Caco-2 (cell line): ENCODE measurements at regions not wholly inside any gene's neighbourhood (a gene's known extent, or its start where the extent isn't known, plus 50 kb on each side); places are given as distances from the start of the nearest gene placed in this dataset.

ENCODE experiments used
- BruUV-seq: library from RNA; stranded (reverse); fragments of 400-500 nt; replicated peaks from 2 replicates; lab custom pipeline; 2021; lab: Mats Ljungman, UMichigan
- CTCF ChIA-PET: fragments of 300-600 bp; sonication (Branson Sonifier 250); formaldehyde crosslinking; loops from one replicate; lab custom pipeline; 2022; ENCODE audit warnings: antibody characterized with exemption; lab: Charles Lee
- POLR2A ChIA-PET: fragments of 300-600 bp; sonication (Branson Sonifier 250); formaldehyde crosslinking; loops from one replicate; lab custom pipeline; 2022; ENCODE audit warnings: antibody characterized with exemption; lab: Charles Lee
- DNase-seq, 2 experiments: peaks; one replicate each; pipeline versions ENCODE4 v3.0.0 to v3.0.0-alpha.2; 2020 to 2022
- H3K27me3 ChIP-seq: replicated peaks from 2 replicates; pipeline ENCODE4 v1.6.0; 2011; ENCODE audit warnings: low read length; ENCODE audit not compliant: control insufficient read depth, insufficient read depth
- H3K36me3 ChIP-seq: 2 replicates; pipeline ENCODE4 v1.5.1; 2011; ENCODE audit warnings: low read length; ENCODE audit not compliant: control insufficient read depth, insufficient read depth
- H3K4me1 ChIP-seq: fragments of 250-450 bp; sonication (Bioruptor Pico); 2 replicates; pipeline ENCODE4 v1.5.1; 2020; ENCODE audit warnings: mild to moderate bottlenecking
- H3K4me3 ChIP-seq: 2 replicates; pipeline ENCODE4 v1.5.1; 2011; ENCODE audit warnings: low read depth, mild to moderate bottlenecking, control low read depth, low read length
- H3K9me3 ChIP-seq: fragments of 250-450 bp; sonication (Bioruptor Pico); 2 replicates; pipeline ENCODE4 v1.5.1; 2020; ENCODE audit warnings: mild to moderate bottlenecking, moderate library complexity
- H3K27ac Mint-ChIP-seq: one replicate; pipeline ENCODE4 v1.8.0; 2022; ENCODE audit warnings: mixed read lengths; ENCODE audit not compliant: unreplicated experiment
- H3K27me3 Mint-ChIP-seq: one replicate; pipeline ENCODE4 v1.8.0; 2022; ENCODE audit warnings: mixed read lengths; ENCODE audit not compliant: insufficient read depth, unreplicated experiment
- H3K36me3 Mint-ChIP-seq: one replicate; pipeline ENCODE4 v1.8.0; 2022; ENCODE audit warnings: mild to moderate bottlenecking, mixed read lengths; ENCODE audit not compliant: insufficient read depth, unreplicated experiment
- H3K4me1 Mint-ChIP-seq: one replicate; pipeline ENCODE4 v1.8.0; 2022; ENCODE audit warnings: low read depth, mixed read lengths; ENCODE audit not compliant: unreplicated experiment
- H3K4me3 Mint-ChIP-seq: one replicate; pipeline ENCODE4 v1.8.0; 2022; ENCODE audit warnings: mild to moderate bottlenecking, moderate library complexity, mixed read lengths; ENCODE audit not compliant: unreplicated experiment
- H3K9me3 Mint-ChIP-seq: one replicate; pipeline ENCODE4 v1.8.0; 2022; ENCODE audit warnings: mixed read lengths; ENCODE audit not compliant: unreplicated experiment
- intact Hi-C: fragments of 100-400 bp; cut with micrococcal nuclease; formaldehyde crosslinking; loops from one replicate; pipeline ENCODE4 v1.10.0; 2022; ENCODE audit not compliant: unreplicated experiment
- TF ChIP-seq, protein P1 (sequence below), 2 experiments: fragments of 200-600 bp in 1 of 2; IDR thresholded peaks; 1 replicate in 1 of 2; 2 replicates in 1 of 2; pipeline versions ENCODE4 v1.5.1 to v1.8.0; 2011 to 2022; ENCODE audit warnings: antibody characterized with exemption in 1 of 2, control low read depth in 1 of 2, inconsistent platforms in 1 of 2, low read depth in 1 of 2, low read length in 1 of 2, mild to moderate bottlenecking in 1 of 2, moderate library complexity in 1 of 2; ENCODE audit not compliant: insufficient read depth in 1 of 2, severe bottlenecking in 1 of 2, unreplicated experiment in 1 of 2

- Mint-ChIP-seq H3K27me3 (no peaks in the 10 kb centered on the region), H3K9me3 (no peaks in the 10 kb centered on the region), H3K27ac (no peak overlapping the region), H3K4me1 (no peaks in the 10 kb centered on the region), H3K36me3 (no peaks in the 10 kb centered on the region), H3K4me3 (no peak overlapping the region)
- ChIA-PET POLR2A (no interaction called here), CTCF (no interaction called here)
- BruUV-seq = no TSS peak
- Histone ChIP-seq H3K9me3 (no peaks in the 10 kb centered on the region), H3K4me3 (no peak overlapping the region), H3K4me1 (no peaks in the 10 kb centered on the region), H3K36me3 (no peaks in the 10 kb centered on the region), H3K27me3 (no peaks in the 10 kb centered on the region)
- TF ChIP-seq, protein P1, sequence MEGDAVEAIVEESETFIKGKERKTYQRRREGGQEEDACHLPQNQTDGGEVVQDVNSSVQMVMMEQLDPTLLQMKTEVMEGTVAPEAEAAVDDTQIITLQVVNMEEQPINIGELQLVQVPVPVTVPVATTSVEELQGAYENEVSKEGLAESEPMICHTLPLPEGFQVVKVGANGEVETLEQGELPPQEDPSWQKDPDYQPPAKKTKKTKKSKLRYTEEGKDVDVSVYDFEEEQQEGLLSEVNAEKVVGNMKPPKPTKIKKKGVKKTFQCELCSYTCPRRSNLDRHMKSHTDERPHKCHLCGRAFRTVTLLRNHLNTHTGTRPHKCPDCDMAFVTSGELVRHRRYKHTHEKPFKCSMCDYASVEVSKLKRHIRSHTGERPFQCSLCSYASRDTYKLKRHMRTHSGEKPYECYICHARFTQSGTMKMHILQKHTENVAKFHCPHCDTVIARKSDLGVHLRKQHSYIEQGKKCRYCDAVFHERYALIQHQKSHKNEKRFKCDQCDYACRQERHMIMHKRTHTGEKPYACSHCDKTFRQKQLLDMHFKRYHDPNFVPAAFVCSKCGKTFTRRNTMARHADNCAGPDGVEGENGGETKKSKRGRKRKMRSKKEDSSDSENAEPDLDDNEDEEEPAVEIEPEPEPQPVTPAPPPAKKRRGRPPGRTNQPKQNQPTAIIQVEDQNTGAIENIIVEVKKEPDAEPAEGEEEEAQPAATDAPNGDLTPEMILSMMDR (IDR thresholded peaks at IDR 0.05; ENCODE audit: insufficient read depth in 1 of 2, low read depth in 1 of 2, low read length in 1 of 2, severe bottlenecking in 1 of 2, unreplicated experiment in 1 of 2) = no peak
- intact Hi-C loops = no loop called here
- DNase-seq = no peak
Observed at GRCh38 chr4:66633477-66633876, 911.8 kb downstream of the CENPC start.

DNA sequence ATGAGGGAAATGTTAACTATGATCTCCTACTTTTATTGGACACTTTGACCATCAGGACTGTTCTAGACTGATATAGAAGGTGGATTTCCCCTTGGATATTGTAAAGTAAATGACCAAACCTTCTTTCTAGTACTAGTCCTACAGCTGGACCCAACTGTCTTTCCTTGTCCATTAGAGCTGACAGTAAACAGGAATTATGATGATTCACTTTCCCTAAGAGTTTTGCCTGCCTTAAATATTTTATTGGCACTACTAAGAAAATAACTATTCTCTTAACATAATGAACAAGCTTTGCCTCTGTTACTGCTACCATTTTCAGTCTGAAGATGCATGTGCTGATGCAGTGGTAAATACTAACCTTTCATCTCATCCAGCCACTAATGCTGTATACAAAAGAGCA is 915.4 kb downstream of the CENPC start:
- Histone ChIP-seq H3K9me3 (no peaks in the 10 kb centered on the region), H3K4me3 (no peak overlapping the region), H3K27me3 (no peaks in the 10 kb centered on the region), H3K36me3 (no peaks in the 10 kb centered on the region), H3K4me1 (no peaks in the 10 kb centered on the region)
- no peak overlapping the region for H3K27ac Mint-ChIP-seq
- H3K27me3 Mint-ChIP-seq = no peaks in the 10 kb centered on the region
- intact Hi-C loops = no loop called here
- H3K4me1 Mint-ChIP-seq = no peaks in the 10 kb centered on the region
- DNase-seq = no peak
- H3K36me3 Mint-ChIP-seq = no peaks in the 10 kb centered on the region
- ChIA-PET CTCF (no interaction called here), POLR2A (no interaction called here)
- H3K9me3 Mint-ChIP-seq = no peaks in the 10 kb centered on the region
- TF ChIP-seq, protein P1 (IDR thresholded peaks at IDR 0.05; ENCODE audit: insufficient read depth in 1 of 2, low read depth in 1 of 2, low read length in 1 of 2, severe bottlenecking in 1 of 2, unreplicated experiment in 1 of 2) = no peak
- BruUV-seq = no TSS peak
- H3K4me3 Mint-ChIP-seq = no peak overlapping the region

DNA sequence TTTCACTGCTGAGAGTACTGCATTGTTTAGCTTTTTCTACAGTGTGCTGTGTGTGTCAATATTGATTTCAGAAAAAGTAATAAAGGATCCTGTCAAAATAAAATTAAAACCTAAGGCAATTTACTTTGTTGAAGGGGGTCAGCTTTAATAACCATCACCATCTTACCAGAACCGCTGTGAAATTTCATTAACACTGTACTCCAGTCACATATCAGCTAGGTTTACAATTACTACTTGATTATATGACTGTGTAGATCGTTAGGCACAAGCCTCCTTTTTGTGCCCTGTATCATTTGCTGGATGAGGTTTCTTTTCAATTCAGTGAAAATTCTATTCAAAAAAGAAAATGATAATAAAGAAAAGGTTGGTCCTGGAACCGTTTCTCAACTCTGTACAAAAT is 917.2 kb downstream of the CENPC start:
- Mint-ChIP-seq H3K27ac (no peak overlapping the region), H3K4me1 (no peaks in the 10 kb centered on the region), H3K27me3 (no peaks in the 10 kb centered on the region), H3K9me3 (no peaks in the 10 kb centered on the region), H3K4me3 (no peak overlapping the region), H3K36me3 (no peaks in the 10 kb centered on the region)
- TF ChIP-seq, protein P1 (IDR thresholded peaks at IDR 0.05; ENCODE audit: insufficient read depth in 1 of 2, low read depth in 1 of 2, low read length in 1 of 2, severe bottlenecking in 1 of 2, unreplicated experiment in 1 of 2) = no peak
- Histone ChIP-seq H3K4me3 (no peak overlapping the region), H3K36me3 (no peaks in the 10 kb centered on the region), H3K9me3 (no peaks in the 10 kb centered on the region), H3K4me1 (no peaks in the 10 kb centered on the region), H3K27me3 (no peaks in the 10 kb centered on the region)
- ChIA-PET CTCF (no interaction called here), POLR2A (no interaction called here)
- DNase-seq = no peak
- intact Hi-C loops = no loop called here
- BruUV-seq = no TSS peak
